ENCODE measurements at regions not wholly inside any gene's neighbourhood (a gene's known extent, or its start where the extent isn't known, plus 50 kb on each side); places are given as distances from the start of the nearest gene placed in this dataset.

GRCh38 chr1:101175886-101176285 is 60.9 kb upstream of the S1PR1 start:
- no peaks in the 10 kb centered on the region for H3K9me3 ChIP-seq (ENCODE audit: control insufficient read depth, insufficient read depth, low read depth, low read length)
- H3K4me1 ChIP-seq (ENCODE audit: control insufficient read depth, insufficient read depth, low read length) = no peaks in the 10 kb centered on the region
- H3K4me3 ChIP-seq (ENCODE audit: low read depth, low read length) = no peak overlapping the region
- TF ChIP-seq PATZ1 (tag by site-specific recombination; IDR thresholded peaks at IDR 0.05) = no peak
- TF ChIP-seq ZNF280C (tag by site-specific recombination; IDR thresholded peaks at IDR 0.05) = no peak
- no peak for TF ChIP-seq ZNF184 (tag by site-specific recombination; IDR thresholded peaks at IDR 0.05)
- TF ChIP-seq ZNF18 (tag by site-specific recombination; IDR thresholded peaks at IDR 0.05) = no peak
- no peak for TF ChIP-seq ZNF501 (tag by site-specific recombination; IDR thresholded peaks at IDR 0.05)
- TF ChIP-seq ZNF221 (tag by site-specific recombination; IDR thresholded peaks at IDR 0.05; ENCODE audit: borderline replicate concordance) = no peak
- TF ChIP-seq ZNF302 (tag by site-specific recombination; IDR thresholded peaks at IDR 0.05; ENCODE audit: low read depth) = no peak
- no peak for TF ChIP-seq PRDM1 (tag by site-specific recombination; IDR thresholded peaks at IDR 0.05)
- no peak for TF ChIP-seq HOXA7 (CRISPR knock-in tag; IDR thresholded peaks at IDR 0.05; ENCODE audit: borderline replicate concordance)
- no peak for TF ChIP-seq KLF16 (tag by site-specific recombination; IDR thresholded peaks at IDR 0.05)
- no peak for TF ChIP-seq ZNF629 (tag by site-specific recombination; IDR thresholded peaks at IDR 0.05)
- no peak for TF ChIP-seq ZNF26 (tag by site-specific recombination; IDR thresholded peaks at IDR 0.05)
- TF ChIP-seq ZNF24 (tag by site-specific recombination; IDR thresholded peaks at IDR 0.05) = no peak
- TF ChIP-seq ZNF10 (tag by site-specific recombination; IDR thresholded peaks at IDR 0.05) = no peak
- no peak for TF ChIP-seq ZIC2 (tag by site-specific recombination; IDR thresholded peaks at IDR 0.05)
- no peak for TF ChIP-seq MEIS1 (CRISPR knock-in tag; IDR thresholded peaks at IDR 0.05; ENCODE audit: borderline replicate concordance)
- H3K36me3 ChIP-seq (ENCODE audit: control insufficient read depth in 2 of 2, insufficient read depth in 1 of 2, low read length in 2 of 2) = no peaks in the 10 kb centered on the region
- H3K27ac ChIP-seq (ENCODE audit: extremely low read depth, low read depth, low read length) = no peak overlapping the region
- CTCF ChIA-PET = no interaction called here
- POLR2A ChIA-PET = no interaction called here

GRCh38 chr1:101175466-101175865 is 61.4 kb upstream of the S1PR1 start:
- Histone ChIP-seq H3K4me1 (ENCODE audit: control insufficient read depth, insufficient read depth, low read length) (no peaks in the 10 kb centered on the region), H3K9me3 (ENCODE audit: control insufficient read depth, insufficient read depth, low read depth, low read length) (no peaks in the 10 kb centered on the region), H3K36me3 (ENCODE audit: control insufficient read depth in 2 of 2, insufficient read depth in 1 of 2, low read length in 2 of 2) (no peaks in the 10 kb centered on the region), H3K27ac (ENCODE audit: extremely low read depth, low read depth, low read length) (no peak overlapping the region), H3K4me3 (ENCODE audit: low read depth, low read length) (no peak overlapping the region)
- CTCF ChIA-PET = interaction anchor here (0.6 kb wide), 1 partner anchor 19 kb away, joined by 3 read pairs; no protein-coding TSS in a partner anchor
- POLR2A ChIA-PET = no interaction called here
- no peak for TF ChIP-seq ZNF302 (tag by site-specific recombination; IDR thresholded peaks at IDR 0.05; ENCODE audit: low read depth)
- TF ChIP-seq ZNF311 (tag by site-specific recombination; IDR thresholded peaks at IDR 0.05; ENCODE audit: borderline replicate concordance) = no peak
- TF ChIP-seq ZBTB49 (tag by site-specific recombination; IDR thresholded peaks at IDR 0.05; ENCODE audit: low read depth) = no peak
- TF ChIP-seq ZBTB7A (tag by site-specific recombination; IDR thresholded peaks at IDR 0.05; ENCODE audit: low read depth) = no peak
- no peak for TF ChIP-seq ZNF521 (tag by site-specific recombination; IDR thresholded peaks at IDR 0.05)
- no peak for TF ChIP-seq PRDM10 (tag by site-specific recombination; IDR thresholded peaks at IDR 0.05)

Data from HEK293 (cell line).